ENCODE measurements at regions not wholly inside any gene's neighbourhood (a gene's known extent, or its start where the extent isn't known, plus 50 kb on each side); places are given as distances from the start of the nearest gene placed in this dataset.

DNA sequence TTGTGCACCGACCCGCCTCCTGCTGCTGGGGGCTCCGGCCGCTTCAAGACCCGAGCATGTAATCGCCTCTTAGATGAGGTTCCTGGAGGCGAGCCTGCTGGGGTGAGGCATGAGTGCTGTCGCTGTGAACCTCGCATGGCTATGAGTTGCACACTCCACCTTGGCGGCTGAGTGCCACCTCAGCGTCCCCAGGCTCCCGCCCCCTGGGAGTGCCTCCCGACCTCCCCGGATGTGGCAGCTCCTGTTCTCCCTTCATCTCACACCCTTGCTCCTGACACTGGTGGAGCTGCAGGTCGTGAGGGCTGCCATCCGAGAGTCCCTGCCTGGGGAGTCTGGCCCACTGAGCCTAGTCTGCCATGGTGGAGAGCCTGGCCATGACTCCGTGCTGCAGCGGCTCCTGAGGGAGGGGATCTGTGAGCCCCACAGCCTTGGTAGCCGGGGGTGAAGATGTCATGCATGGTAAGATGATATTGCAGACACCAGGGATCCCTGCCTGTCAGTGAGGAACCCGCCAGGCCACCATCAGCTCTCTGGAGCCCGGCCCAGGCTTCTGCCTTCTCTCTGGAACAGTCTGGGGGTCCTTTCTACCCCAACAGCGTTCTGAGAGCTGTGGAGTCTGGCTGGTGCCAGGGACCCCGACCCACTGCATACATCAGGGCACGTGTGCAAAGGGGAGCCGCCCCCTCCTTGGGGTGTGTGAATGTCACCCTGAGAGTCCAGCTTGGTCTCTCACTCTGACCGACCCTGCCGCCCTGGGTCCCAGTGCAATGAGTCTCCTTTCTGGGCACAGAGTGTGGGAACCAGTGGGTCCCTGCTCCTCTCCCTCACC lies 61.6 kb upstream of the HS6ST1 start:
- DNase-seq (ENCODE audit: low read depth in 2 of 2, low spot score in 1 of 2), result no peak

DNA sequence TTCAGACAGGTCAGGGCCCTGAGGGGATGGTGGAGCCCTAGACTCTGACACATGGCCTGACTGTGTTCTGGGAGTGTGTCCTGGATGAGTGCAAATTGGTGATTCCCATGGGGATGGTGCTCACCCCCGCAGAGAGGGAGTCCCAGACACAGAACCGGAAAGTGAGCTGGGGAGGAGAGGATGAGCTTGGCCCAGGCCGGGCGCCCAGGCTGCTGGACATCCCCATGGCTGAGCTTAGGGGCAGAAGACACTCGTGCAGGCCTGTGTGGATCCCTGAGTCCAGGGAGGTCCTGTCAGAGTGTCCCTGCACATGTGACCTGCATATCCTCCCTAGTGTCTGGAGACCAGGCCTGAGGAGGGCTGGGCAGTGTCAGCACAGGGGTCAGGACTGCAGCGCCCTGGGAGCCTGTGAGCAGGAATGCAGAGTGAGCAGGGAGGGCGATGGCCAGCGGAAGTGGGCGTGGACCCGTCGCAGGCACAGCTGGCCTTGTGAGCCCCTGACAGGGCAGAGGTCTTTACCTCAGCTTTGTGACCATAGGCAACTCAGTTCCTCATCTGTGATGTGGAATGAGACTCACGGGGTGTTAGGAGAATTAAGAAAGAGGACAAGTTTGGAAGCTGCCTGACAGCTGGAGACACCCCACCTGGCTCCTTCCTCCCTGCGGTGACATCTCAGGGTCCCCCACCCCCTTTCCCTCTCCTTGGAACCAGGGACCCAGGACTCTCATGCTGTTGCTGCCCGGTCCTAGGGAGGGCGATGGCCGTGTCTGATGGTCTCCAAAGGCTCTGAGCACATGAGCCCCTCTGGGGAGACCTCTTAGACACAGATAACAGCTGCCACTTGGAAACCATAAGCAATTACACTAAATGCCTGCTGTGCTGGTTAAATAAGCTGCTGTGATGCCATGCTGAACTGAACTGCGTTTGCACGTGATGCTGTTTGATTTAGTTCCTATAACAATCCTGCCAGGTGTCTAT lies 62.6 kb upstream of the HS6ST1 start:
- no peak for DNase-seq (ENCODE audit: low read depth in 2 of 2, low spot score in 1 of 2)

DNA sequence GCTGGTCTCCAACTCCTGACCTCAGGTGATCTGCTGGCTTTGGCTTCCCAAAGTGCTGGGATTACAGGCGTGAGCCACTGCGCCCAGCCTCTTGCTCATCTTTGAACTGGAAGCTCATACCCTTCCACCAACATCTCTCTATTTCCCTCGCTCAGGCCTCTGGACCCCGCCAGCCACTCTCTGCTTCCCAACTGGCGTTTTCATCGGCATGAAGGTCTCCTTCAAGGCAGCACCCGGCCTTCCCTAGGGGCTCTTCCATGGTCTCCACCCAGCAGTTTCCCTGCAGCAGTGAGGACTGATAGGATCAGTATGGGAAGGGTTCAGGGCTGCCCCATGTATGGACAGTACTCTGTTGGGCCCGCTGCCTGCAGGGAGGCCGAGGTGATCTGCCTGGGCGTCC lies 65.8 kb upstream of the HS6ST1 start:
- DNase-seq (ENCODE audit: low read depth in 2 of 2, low spot score in 1 of 2), result no peak

DNA sequence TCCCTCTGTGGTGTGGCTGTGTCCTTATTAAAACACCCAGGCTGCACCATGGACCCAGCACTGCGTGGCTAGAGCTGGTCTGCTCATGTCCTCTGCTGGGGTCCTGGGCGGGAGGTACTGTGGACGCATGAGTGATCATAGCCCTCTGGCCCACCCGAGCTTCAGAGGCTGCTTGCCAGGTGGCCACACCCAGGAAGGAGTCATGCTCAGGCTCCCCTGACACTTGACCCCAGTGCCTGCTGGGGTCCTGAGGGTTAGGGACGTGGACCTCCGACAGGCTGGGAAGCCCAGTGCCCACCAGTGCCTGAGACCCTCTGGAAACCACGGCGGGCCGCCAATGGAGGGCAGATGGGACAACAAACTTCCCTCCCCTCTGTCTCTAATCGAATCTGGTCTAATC lies 66.3 kb upstream of the HS6ST1 start:
- no peak for DNase-seq (ENCODE audit: low read depth in 2 of 2, low spot score in 1 of 2)

DNA sequence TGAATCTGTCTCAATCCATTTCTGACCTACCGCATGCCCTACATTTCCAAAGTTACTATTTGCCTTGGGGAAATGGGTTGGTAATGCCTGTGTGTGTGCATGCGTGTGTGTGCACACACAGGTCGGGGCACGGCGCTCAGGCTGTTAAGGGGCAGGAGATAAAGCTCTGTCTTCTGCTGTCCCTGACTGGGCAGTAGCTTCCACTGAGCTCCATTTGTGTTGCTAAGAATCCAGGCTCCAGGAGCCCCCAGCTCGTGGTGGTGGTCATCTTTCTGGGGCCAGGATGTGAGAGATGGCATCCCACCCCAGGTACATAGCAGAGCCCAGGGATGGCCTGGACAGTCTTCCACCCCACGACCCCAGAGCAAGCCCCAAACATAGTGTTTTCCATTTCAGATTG lies 66.7 kb upstream of the HS6ST1 start:
- no peak for DNase-seq (ENCODE audit: low read depth in 2 of 2, low spot score in 1 of 2)

DNA sequence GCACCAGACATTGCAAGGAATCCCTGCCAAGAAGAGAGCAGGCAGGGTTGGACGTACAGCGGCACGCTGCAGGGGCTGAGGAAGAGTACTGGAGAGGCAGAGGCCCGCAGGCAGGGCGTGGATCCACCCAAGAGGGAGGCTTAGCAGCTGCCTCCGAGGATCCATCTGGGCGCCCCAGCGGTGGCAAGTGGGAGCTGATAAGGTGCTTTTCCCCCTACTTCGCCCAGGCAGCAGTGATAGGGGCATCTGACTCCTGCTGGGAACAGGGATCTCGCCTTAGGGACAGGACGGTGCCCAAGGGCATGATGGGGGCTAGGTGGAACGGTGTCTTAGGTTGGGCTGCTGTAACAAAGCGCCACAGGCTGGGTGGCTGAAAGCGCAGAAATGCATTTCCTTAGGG lies 67.4 kb upstream of the HS6ST1 start:
- no peak for DNase-seq (ENCODE audit: low read depth in 2 of 2, low spot score in 1 of 2)

DNA sequence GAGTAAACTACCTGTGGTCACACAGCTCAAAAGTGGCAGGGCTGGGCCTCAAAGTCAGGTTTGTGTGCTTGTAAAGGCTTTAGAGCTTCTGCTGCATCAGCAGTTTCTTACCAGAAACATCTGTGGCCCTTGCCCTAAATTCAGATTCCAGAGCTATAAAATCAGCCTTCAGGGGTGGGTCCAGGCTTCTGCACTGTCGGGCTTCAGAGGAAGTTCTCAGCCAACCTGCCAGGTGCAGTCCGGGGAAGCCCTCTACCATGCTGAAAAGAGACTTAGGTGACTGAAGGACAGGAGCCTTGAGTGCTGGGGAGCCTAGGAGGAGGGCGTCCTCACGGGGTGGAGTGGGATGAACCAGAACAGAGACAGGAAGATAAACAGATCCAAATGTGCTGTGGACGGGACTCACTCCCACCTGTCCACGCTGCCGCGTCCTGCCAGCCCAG lies 69.9 kb upstream of the HS6ST1 start:
- no peak for DNase-seq (ENCODE audit: low read depth in 2 of 2, low spot score in 1 of 2)

DNA sequence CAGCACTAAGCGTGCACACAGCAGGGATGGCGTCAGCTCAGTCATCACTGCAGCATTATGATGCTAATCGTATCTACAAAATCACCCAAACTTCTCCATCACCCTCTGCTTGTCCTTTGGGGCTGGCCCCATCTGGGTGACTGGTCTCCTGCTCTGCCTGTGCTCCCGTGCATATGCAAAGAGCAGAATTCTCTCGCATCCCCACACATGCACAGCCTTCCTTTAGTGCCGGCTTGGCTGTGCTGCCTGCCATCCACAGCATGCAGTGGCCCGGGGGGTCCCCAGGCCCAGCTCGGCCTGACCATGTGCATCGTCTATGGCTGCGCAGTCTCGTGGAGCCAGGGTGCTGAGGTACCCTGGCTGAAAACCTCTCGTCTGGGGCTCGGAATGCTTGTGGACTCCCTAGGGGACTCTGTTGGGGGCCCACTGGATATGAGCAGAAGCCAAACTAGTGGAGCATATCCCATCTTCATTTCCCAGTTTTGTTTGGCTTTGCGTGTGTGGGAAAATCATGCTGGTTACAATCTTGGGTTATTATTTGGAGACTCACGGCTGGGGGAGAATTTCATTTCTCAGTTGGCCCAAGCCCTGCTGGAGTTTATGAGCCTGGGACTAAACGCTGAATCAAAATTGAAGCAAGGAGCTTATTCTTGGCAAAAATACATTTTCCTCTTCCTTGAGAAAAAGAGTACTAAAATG lies 70.9 kb upstream of the HS6ST1 start:
- DNase-seq (ENCODE audit: low read depth in 2 of 2, low spot score in 1 of 2), result no peak

DNA sequence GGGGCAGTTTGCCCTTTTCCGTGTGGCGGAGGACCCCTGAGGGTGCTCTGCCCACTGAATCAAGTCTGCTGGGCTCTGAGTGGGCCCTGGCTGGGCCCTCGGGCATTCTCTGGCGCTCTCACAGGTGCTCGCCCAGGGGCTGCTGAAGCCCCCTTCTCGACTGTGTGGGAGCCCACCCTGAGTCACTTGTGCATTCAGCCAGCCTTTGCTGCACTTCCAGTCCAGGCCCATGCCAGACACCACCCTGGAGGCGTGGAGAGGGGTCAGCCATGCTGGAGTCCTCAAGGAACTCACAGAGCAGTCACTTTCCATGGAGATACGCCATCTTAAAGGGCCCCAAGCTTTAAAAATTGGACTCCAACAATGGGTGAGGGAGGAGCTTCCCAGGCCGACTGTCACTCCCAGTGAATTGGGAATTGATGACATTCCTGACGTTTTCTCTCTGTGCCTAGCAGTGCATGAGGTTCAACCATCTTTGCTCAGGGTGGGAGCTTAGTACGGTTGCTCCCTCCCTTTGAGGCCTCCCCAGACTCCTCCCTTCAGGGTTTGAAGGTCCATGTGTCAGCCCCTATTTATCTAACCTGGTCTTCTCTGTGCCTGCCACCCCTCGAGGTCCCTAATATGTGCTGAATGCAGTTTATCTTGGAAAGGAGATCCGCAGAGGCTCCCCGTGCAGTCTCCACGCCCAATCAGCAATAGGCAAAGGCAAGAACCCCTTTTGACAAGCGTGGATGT lies 71.8 kb upstream of the HS6ST1 start:
- no peak for DNase-seq (ENCODE audit: low read depth in 2 of 2, low spot score in 1 of 2)

DNA sequence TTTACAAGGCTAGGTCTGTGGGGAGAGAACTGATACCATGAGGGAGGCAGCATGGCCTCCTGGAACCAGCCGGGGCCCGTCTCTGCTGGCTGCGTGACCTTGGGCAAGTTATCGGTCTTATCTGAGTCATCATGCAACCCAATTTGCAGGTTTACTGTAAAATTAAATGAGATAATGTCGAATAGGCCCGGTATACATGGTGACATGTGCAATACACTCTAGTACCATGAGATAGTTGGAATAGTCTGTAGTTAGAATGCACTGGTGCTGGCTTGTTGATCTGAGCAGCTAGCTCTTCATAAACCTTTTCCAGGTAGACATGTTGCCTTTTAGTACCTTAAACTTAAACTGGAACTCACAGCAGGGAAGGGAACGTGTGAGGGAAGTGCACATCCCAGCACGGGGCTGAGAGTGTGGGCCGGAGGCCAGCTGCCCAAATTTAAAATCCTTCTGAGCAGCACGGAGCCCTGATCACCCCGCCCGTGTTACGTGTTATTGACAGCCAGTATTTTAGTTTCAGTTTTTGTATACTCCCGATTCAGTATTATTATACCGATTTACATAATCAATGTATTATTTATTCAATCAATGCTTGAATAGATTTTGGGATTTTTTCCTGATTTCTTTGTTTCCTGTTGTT lies 72.4 kb upstream of the HS6ST1 start:
- no peak for DNase-seq (ENCODE audit: low read depth in 2 of 2, low spot score in 1 of 2)

DNA sequence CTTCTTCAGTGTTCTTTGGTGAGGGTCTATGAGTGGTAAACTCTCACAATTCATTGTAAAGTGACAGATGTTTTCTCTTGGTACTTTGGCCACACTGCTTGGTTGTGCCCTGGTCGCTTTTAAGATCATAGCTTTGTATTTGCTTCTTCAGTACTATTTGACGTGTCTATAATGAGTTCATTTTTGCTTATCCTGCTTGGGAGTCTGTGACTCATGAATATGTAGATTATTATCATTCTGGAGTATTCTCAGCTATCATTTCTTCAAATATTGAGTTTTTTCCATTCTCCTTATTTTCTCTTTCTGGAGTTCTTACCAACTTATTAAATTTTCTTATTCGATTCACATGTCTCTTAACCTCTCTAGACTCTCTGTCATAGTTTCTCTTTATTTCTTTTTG lies 73.0 kb upstream of the HS6ST1 start:
- no peak for DNase-seq (ENCODE audit: low read depth in 2 of 2, low spot score in 1 of 2)

DNA sequence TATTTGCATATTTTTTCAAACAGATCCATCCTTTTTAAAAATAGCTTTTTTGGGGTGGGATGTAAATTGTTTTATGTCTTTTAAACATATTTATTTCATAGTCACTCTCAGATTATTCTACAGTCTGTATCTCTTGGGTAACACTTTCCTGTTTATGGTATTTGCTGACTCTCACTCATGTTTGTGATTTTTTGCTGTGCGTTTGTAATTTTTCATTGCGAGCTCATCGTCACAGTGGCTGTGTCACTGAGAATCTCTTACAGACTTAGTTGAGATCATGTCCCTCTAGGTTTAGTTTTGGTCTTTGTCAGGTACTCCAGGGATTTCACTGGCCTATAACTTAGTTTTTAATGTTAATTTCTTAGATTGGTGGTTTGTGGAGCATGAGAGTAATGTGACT lies 73.5 kb upstream of the HS6ST1 start:
- no peak for DNase-seq (ENCODE audit: low read depth in 2 of 2, low spot score in 1 of 2)

DNA sequence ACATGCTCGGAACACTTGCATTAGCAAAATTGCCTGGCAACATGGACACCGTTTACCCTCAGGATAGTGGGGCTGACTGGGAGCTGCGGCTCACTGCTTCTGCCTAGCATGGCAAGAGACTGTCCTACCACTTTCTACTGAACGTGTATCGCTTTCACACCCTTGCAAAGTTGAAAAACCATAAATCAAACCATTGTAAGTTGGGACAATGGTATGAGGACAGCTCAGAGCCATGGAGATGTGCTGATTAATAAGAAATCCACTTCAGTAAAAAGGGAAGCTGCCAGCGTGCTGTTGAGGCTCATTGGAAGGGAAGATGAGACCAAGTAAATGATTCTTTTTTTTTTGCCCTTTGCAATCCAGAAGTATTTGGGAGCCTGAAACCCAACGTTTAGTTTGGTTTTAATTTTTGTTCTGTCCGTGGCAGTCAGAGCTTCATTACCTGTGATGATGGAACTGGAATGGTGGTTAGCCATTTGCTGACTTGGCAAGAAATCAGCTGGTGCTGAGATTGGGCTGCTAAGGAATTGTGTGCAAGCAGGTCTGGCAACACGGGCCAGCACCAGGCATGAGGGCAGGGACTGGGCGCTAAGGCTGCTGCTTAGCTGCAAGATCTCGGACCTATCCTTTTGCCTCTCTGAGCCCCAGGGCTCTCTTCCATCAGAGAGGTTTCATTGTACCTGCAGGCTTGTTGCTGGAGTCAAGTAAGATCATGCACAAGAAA lies 75.5 kb upstream of the HS6ST1 start:
- DNase-seq (ENCODE audit: low read depth in 2 of 2, low spot score in 1 of 2), result no peak

DNA sequence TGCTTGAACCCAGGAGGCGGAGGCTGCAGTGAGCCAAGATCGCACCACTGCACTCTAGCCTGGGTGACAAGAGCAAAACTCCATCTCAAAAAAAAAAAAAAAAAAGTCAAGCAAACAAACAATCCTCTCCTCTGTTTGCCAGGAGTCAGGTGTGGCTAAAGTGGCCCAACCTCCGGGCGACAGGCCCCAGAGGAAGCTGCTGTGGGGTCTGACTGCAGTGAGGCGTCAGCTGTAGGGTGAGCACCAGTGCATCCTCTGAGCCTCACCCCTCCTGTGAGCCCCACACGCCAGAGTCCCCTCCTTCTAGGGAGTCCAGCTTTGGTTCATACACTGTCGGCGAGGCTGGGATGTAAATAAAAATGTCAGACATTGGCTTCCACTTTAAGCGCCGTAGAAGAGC lies 76.5 kb upstream of the HS6ST1 start:
- DNase-seq (ENCODE audit: low read depth in 2 of 2, low spot score in 1 of 2), result no peak

DNA sequence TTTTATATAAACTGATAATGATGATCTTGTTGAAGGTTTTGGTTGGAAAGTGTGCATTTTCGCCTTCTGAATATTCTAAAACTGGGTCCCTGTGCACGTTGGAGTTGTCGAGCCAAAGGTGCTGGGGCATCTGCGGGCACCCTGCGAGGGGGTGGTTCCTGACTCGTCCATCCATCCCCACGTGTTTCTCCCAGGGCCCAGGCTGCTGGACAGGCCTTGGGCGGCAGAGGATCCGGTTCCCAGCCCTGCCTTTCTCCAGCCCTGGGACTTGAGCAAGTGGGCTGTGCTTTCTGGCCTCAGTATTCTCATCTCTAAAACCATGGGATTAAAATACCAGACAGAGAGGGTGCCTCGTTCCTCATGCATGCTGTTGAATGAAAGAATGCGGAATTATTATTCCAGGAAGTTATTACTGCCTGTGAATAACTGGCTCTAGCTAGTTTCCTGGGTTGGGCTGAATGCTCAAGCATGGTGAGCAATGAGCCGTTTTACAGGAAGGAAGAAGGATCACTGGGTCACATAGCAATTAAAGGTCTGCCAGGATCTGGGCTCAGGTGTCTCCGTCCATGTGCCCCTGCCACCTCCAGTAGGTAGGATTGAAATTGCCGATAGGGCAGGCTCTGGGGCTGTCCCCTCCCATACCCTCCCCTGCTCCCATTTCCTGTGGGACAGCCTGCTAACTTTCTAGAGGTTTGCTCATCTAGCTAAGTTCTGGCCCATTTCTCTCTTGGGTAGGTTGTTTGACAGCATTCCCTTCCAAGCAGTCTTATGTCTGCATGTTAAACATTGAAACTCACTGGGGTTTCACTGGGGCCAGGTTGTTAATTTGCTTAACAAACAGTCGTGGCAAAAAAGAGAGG lies 77.2 kb upstream of the HS6ST1 start:
- no peak for DNase-seq (ENCODE audit: low read depth in 2 of 2, low spot score in 1 of 2)

DNA sequence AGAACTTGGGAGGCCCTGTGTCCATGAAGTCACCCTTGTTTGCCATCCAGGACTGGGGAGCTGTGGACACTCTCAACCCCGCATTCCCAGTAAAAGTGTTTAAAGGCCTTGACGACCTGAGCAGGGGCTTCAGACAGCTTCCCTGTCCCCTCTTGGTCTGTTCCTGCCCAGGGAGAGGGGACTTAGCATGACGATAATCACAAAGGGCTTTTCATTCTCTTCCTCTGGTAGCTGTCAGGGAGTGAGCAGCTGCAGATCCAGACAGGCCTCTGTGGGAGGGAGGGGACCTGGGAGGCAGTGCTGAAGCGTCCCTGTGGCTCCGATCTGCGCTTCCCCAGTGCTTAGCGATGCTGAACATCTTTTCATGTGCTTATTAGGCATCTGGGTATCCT lies 77.8 kb upstream of the HS6ST1 start:
- no peak for DNase-seq (ENCODE audit: low read depth in 2 of 2, low spot score in 1 of 2)

DNA sequence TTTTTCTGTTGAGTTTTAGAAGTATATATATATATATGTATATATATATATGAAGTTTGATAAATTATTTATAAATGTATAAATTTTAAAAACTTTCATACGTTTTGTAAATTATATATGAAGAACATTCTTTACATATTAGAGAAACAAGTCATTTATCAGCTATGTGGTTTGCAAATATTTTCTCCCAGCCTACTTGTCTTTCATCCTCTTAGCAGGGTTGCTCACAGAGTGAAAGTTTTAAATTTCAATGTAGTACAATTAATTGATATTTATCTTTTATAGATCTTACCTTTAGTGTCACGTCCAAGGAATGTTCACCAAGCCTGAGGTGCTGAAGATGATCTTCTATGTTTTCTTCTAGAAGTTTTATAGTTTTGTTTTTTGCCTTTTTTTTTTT lies 78.3 kb upstream of the HS6ST1 start:
- DNase-seq (ENCODE audit: low read depth in 2 of 2, low spot score in 1 of 2), result no peak

DNA sequence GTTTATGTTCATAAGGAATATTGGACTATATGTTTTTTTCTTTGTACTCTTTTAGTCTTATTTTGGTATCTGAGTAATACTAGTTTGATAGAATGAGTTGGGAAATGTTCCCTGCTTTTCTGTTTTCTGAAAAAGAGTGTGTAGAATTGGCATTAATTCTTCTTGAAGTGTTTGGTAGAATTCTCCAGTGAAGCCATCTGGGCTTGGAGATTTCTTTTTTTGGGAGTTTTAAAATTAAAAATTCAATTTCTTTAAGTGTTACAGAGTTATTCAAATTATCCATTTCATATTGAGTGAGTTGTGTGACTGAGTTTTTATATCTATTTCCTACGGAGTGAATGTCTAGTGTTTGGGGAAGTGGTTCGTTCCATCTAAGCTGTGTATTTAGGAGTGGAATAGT lies 80.6 kb upstream of the HS6ST1 start:
- no peak for DNase-seq (ENCODE audit: low read depth in 2 of 2, low spot score in 1 of 2)
